HG03196 (cell line): ENCODE measurements at regions not wholly inside any gene's neighbourhood (a gene's known extent, or its start where the extent isn't known, plus 50 kb on each side); places are given as distances from the start of the nearest gene placed in this dataset.
"Not testable (repeated sequence)": the region's sequence is repeated elsewhere in the genome, so short reads cannot be mapped to it uniquely, and the experiment has no call there.

Experiments used
- ATAC-seq: cut with Tn5 transposase; IDR thresholded peaks from one replicate; pipeline ENCODE4 v1.9.1; 2021; ENCODE audit not compliant: unreplicated experiment

DNA sequence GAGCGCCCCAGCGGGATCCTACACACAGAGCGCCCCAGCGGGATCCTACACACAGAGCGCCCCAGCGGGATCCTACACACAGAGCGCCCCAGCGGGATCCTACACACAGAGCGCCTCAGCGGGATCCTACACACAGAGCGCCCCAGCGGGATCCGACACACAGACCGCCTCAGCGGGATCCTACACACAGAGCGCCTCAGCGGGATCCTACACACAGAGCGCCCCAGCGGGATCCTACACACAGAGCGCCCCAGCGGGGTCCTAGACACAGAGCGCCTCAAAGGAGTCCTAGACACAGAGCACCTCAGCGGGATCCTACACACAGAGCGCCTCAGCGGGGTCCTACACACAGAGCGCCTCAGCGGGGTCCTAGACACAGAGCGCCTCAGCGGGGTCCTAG lies 1352.7 kb downstream of the GATA3 start:
- ATAC-seq = not testable (repeated sequence)

DNA sequence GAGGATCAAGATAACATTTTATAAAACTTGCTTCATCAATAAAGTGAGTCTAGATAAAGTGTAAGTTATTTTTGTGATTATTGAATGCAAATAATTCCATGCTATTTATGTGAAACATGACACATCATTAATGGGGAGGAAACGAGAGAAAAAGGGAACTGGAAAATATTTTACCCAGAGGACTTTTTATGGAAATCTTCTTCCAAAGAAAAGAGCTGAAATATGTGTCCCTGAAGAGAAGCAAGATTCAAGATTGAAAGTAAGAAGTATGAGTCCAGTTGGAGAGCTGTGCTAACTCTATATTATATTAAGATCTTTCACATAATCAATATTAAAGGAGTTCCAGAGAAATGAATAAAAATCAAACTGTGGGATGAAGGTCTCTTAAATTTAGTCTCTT lies 1361.8 kb downstream of the GATA3 start:
- no peak for ATAC-seq

DNA sequence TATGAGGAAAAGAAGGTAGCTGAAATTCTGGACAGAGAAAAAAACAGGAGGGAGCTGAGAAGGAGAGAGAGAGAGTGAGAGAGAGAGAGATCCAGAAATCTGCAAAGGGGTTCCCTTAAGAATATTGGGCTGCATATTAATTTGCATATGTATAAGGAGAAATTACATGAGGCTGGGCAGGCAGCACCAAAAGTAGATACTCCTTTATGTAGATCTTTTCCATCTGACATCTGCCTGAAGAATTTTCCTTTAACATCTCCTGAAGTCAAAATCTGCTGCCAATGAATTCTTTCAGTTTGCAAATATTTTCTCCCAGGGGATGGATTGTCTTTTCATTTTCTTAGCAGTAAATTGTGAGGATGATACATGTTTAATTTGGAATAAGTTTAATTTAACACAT lies 1365.3 kb downstream of the GATA3 start:
- ATAC-seq = no peak

DNA sequence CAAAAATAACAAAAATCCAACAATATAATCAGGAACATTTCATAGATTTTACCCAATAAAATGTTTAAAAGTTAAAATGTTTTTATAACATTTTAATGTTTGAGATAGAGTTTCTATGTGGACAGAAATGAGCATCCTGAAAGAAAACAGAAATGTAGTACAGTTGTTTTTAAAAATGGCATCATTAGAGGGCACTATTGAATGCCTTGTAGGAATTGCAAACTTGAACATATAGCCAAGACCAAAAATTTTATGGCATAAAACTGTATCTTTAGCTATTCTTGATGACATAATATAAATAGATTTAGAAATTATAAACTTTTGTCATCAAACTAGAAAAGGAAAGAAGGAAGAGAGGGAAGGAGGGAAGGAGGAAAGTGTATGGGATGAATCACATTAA lies 1372.7 kb downstream of the GATA3 start:
- no peak for ATAC-seq

DNA sequence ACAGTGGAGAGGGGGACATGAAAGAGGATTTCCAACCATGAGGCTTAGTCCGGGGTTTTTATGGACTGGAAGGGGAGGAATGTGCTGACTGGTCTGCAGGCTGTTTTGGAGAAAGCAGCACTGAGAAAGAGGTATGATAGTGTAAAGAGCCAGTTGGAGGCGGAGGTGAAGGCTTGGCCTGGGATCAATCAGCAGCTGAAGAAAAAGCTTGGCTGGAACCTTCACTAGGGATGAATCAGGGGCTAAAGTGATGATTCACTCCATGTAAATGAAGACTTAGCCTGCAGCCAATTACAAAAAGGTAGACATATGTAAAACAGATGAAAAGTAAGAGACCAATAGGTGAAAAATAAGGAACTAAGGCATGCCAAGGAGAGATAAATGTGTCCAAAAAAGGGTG lies 1382.6 kb downstream of the GATA3 start:
- no peak for ATAC-seq

DNA sequence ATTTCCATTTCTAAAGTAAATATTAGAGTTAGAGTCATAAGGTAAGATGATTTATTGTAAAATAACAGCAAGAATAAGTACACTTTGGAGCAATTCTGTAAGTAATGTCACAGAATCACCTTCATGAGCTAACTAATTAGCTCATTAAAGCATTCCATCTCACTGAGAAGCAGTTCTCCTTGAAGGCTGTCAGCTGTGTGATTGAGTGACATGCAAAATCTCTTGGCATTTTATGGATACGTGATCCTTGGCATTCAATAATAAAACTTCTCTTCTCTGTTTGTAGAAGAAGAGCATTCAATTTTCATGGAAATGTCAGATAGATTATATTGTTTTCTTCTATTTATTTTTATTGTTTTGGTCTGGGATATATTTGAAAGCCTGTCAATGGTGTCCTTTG lies 1389.3 kb downstream of the GATA3 start:
- no peak for ATAC-seq

DNA sequence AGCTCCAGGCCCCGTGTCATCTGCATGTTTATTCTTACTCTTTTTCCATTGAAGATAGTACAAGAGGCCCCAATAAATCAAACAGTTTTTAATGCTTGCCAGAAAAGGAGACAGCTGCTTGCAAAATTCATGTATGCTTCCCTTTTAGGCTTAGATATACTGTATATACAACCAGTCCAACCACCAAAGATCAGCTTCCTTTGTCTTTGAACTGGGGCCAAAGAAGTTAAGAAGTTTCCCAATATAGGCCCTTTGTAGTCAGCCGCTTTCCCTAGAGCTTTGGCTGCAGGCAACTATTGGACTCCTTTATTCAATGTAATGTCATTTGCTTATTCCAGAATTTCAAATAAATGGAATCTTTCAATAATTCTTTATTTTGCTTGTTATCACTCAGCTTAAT lies 1395.0 kb downstream of the GATA3 start:
- ATAC-seq = no peak

DNA sequence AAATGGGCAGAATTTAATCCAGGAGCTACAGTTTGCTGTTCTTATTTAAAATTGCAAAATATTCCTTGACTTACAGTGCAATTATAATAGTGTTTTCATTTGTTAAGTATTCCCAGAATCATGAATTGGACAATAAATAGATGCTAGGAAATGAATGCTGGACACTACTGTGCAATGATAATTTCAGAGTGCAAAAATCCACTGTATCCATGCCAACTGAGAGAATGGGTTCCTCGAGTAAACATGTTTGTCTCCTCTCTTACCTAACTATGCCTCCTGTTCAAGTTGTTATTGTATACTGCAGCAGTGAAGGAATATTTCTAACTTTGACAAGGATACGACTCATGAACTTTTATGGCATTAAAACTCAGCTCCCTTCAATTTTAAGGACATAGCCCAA lies 1396.3 kb downstream of the GATA3 start:
- ATAC-seq = no peak

DNA sequence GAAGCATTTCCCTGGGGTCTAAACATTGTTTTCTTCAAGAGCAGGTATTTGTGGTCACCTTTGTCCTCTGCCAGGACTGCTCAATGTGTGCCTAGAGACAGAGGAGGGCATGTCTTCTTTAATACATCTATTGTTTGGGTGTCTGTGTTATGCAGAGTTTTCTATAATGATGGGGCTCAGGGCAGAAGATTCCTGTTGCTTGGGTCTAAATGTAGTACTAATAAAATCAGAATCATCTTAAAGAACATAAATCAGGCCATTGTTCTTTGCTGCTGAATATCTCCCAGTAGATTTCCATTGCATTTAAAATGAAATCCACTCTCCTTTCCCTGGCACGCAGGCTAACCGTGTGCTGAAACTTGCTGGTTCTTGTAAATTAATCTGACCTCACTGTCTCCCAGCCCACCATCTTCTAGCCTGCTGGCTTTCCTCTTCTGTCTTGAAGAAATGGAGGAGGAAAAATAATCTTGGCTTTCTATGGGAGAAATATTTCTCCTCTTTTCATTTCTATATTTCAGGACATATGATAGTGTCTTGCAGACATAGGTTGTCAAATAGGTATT lies 1396.8 kb downstream of the GATA3 start:
- ATAC-seq = no peak

DNA sequence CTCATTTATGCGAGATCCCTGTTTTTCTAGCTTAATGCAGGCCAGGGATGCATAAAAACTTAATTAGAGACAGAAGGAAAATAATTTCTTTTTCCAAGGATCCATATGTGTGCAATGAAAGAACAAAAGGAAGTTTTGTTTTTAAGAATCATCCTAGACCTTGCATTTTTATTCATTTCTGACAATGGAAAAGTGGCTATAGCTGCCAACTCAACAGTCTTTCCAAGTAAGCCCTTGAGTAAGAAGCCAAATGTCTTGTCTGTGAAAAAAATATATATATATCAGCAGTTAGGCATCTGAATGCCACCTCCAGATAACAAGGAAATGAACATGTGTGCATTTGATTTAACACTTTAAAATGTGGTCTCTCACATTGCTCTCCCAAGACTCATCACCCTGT lies 1397.6 kb downstream of the GATA3 start:
- no peak for ATAC-seq

DNA sequence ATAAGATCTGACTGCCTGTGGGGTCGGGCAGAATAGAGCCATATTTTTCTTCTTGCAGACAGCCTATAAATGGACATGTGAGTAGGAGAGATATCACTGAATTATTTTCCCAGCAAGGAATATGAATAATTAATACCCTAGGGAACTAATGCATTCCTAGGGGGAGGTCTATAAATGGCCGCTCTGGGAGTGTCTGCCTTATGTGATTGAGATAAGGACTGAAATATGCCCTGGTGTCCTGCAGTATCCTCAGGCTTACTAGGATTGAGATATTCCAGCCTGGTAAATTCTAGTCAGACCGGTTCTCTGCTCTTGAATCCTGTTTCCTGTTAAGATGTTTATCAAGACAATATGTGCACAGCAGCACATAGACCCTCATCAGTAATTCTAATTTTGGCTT lies 1399.4 kb downstream of the GATA3 start:
- ATAC-seq = not testable (repeated sequence)

DNA sequence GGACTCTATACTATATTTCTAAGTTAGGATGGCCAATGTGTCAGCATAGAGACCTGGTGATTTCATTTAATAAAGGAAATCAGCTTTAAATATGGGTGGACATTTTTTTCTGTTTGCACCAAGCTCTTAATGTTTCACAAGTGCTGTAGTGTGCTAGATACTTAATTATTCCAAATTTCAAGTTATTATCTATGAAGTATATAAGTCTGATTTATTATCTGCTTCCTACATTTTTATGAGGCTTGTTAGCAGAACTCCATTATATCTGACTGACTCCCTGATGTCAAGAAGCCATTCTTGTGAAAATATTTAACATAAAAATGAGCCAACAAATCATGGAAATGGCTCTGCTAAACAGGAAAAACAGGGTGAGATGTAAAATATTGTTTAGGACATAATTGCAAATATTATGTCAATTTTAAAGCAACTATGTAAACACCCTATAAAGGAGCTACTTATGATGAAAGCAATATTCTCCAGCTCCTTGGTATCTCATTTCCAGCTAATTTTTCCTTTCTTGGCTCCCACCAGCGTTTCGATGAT lies 1415.2 kb downstream of the GATA3 start:
- ATAC-seq = no peak

DNA sequence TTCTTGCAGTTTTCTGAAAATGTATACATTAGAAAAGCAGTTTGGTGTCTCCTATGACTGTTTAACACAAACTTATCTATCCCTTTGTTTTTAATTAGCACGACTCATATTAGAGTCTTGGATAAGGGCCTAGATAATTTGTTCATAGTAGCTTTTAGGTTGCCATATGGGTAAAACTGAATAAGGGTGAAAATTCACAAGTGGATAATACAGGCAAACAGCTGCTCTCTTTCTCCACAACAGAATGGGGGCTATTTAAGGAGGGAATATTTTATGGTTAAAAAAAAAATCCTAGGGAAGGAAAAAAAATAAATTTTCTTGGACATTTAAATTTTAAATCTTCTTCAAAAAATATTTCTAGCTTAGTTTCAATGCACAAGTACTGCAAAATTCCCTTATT lies 1416.1 kb downstream of the GATA3 start:
- ATAC-seq = no peak

DNA sequence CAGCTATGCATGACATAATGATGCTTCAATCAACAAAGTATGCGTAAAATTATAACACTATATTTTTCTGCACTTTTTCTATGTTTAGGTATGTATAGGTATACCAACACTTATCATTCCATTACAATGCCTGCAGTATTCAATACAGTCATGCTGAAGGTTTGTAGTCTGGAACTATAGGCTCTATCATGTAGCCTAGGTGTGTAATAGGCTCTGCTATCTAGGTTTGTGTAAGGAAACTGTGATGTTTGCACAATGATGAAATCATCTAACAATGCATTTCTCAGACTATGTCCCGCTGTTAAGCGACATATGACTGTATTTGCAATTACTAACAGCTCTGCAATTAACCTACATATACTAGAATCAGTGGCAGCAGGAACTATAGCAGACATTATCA lies 1447.5 kb downstream of the GATA3 start:
- ATAC-seq = no peak

DNA sequence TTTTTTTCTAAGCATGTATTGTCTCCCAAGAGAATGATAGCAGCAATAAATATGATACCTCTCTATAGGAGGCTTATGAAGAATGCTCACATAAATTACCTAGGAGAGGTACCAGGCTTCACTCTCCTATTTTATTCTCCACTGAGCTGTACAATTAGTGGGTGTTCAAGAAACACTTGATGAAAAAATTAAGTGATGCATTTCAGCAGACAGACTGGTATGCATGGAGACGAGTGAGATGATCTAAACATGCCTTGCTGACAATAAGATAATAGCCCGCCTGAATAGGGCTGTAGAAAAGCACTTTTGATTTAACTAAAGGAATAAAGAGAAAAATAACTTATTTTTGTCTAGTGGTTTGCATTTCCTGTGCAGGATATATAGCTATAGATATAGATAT lies 1449.7 kb downstream of the GATA3 start:
- ATAC-seq = no peak

DNA sequence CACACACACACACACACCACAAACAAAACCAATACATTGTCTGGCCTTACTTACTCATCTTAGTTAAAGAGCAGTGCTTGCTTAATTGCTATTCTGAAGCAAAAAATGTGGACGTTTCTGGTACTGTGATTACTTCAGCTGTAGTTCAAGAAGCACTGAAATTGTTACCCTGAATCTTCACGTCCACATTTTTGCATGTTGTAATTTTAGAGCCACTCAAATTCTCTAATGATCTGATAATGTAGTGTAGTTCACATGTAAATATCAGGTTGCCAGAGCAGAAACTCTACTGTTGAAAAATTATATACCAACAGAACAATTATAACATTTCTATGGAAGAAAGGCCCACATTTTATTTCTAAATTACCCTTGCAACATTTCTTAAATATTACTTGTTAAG lies 1451.1 kb downstream of the GATA3 start:
- ATAC-seq = no peak

DNA sequence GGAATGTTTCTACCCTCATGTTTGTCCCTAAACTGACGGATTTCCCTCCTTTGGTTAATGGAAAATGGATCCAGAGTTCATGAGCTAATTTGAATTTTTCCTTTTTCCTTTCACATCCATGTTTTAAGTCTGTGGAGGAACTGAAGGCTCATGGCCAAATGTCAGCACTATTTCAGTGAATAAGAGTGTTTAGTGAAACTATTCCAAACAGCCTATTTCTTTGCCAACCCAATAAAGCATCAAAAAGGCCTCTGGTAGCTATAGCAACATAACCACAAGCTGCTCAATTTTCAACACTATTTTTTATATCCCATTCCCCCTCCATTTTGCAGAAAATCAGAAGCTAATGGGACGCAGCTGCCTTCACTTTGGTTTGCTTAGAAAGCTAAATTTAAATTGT lies 1454.1 kb downstream of the GATA3 start:
- ATAC-seq = no peak

DNA sequence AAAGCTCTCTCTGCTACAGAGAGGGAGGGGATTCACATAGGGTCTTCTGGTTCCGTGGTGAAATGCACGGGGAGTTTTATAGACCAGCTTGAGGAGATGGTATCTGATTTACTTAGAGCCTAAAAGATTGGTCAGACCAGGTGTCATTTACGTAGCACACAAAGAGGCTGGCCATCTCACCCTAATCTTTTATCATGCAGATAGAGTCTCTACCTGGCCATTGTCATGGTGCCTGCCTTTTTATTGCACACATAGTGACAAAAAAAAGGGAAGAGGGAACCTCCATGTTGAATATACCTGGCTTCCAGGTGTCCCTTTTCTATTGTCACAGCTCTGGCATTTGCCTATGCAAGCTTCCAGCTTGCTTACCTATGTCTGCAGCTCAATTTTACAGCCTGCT lies 1456.1 kb downstream of the GATA3 start:
- no peak for ATAC-seq

DNA sequence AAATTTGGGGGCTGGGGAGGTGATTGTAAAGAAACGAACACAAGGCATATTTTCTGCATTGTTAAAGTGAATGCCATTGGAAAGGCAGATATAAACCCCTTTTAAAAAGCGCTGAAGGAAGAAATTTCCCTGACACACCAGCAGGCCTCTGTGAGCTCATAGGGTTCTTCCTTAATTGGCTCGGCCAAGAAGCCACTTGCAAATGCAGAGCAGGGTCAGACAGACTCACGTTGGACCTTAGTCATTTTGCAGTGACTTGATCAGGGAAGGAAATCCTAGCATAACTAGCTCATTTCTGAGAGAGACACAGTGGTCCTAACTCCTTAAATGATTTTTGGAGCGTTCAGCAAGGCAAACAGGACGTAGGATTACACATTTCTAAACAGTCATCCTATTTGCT lies 1461.4 kb downstream of the GATA3 start:
- no peak for ATAC-seq

DNA sequence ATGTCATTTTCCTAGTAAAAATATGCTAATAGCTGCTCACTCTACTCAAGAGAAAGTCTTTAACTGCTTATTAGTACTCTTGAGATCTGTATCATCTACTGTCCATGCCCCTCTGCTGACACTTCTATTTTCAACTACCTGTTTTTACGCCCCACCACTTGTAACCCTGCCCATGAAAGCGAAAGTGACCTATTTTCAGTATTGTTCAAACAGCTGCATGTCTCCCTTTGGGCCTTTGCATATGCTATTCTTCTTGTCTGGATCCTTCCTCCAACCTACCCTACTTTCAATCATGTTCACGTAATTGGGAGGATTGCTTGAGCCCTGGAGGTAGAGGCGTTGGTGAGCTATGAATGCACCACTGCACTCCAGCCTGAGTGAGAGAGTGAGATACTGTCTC lies 1481.3 kb downstream of the GATA3 start:
- ATAC-seq = peak; percentile 84

DNA sequence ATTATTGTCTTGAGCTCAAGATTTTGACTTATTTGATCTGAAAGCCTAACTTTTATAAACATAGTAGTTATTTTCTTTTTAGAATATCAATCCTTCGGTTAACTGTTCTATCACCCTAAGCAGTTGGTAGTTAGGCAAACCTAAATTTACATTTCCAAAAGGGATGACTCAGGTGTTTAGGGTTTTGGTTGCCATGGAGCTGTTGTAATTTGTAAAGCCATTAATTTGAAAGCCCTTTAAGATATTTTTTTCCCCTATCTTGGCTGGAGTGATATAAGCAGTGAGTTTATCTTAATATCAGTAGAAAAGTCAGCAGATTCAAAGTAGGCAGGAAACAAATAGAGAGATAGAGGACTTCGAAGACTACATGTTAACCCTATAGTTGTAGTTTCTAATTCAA lies 1472.6 kb upstream of the CELF2 start:
- ATAC-seq = no peak

DNA sequence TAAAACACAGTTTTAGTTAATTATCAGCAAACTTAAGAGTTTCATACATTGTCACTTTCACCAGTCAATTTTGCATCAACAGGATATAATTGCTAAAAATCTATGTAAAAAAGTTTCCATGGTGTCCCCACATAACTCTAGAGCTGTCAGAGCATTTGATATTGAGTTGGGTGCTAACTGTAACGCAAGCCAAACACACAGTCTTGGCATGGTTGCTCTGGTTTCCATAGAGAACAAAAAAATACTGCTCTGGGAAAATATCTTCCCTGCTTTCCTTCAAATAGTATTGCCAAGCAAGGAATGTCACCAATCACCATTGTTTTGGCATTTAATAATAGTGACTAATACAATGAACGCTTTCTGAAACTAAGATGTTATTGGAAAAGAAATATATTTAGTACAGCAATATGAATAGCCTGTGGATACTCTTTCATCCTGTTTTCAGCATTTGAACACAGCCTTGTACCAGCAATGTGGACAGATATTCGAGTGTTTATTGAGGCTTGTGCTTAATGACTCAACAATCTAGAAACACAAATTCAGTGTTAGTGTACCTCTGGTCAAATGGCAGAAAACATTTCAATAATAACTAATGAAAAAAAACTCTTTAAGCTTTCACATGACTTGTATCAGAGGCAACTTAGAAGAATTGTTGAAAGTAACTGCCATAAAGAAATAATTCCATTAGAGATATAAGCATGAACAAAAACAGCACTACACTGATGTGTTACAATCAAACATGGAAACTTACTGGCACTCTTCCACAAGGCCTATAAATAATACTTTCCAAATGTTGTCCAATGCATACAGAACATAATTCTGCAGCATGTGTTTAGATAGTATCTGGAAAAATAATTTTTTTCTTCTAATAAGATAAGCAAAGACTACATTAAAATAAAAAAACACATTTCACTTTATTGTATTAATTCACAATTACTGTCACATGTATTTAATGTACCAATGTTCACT lies 1469.5 kb upstream of the CELF2 start:
- ATAC-seq = no peak
